SK-N-SH (cell line): ENCODE measurements at regions not wholly inside any gene's neighbourhood (a gene's known extent, or its start where the extent isn't known, plus 50 kb on each side); places are given as distances from the start of the nearest gene placed in this dataset.

Experiments
- CTCF ChIA-PET: fragments of 300-600, 350-600 bp; formaldehyde crosslinking; extraction: SDS; loops from one replicate; lab custom pipeline; 2021; lab: Yijun Ruan, JAX
- POLR2A ChIA-PET: fragments of 350-600 bp; sonication (Branson Sonifier 250); formaldehyde crosslinking; extraction: SDS; loops from one replicate; lab custom pipeline; 2020; ENCODE audit warnings: antibody characterized with exemption, inconsistent platforms; lab: Yijun Ruan, JAX
- DNase-seq: peaks from one replicate; pipeline ENCODE4 v3.0.0; 2012
- H2AFZ ChIP-seq: fragments of 200-600 bp; sonication (generic); 2 replicates; pipeline ENCODE4 v1.8.1; 2016; ENCODE audit warnings: antibody characterized with exemption, mild to moderate bottlenecking, low read depth
- H3F3A ChIP-seq: fragments of 200-600 bp; sonication (generic); replicated peaks from 2 replicates; pipeline ENCODE3; 2016; ENCODE audit warnings: antibody characterized with exemption, mild to moderate bottlenecking; ENCODE audit not compliant: insufficient read depth
- H3K27ac ChIP-seq, 2 experiments: fragments of 200-500 bp in 1 of 2; fragments of 200-600 bp in 1 of 2; sonication (Bioruptor generic) in 1 of 2; sonication (generic), shearing (Covaris generic) in 1 of 2; 2 replicates each; pipeline versions ENCODE4 v1.5.1 to v1.6.1; 2014 to 2016; ENCODE audit warnings: low read depth in 2 of 2, inconsistent platforms in 1 of 2, low read length in 1 of 2, mild to moderate bottlenecking in 1 of 2, mixed read lengths in 1 of 2
- H3K27me3 ChIP-seq: fragments of 200-600 bp; sonication (generic), shearing (Covaris generic); 2 replicates; pipeline ENCODE4 v1.6.1; 2016; ENCODE audit warnings: mixed run types; ENCODE audit not compliant: insufficient read depth
- H3K36me3 ChIP-seq, 2 experiments: fragments of 200-500 bp in 1 of 2; fragments of 200-600 bp in 1 of 2; sonication (Bioruptor generic) in 1 of 2; sonication (generic) in 1 of 2; replicated peaks in 1 of 2; 2 replicates each; pipeline versions ENCODE3 to v1.5.1; 2014 to 2016; ENCODE audit warnings: low read length in 1 of 2, mild to moderate bottlenecking in 1 of 2; ENCODE audit not compliant: insufficient read depth in 2 of 2, control insufficient read depth in 1 of 2
- H3K4me1 ChIP-seq, 2 experiments: fragments of 200-500 bp in 1 of 2; fragments of 200-600 bp in 1 of 2; sonication (Bioruptor generic) in 1 of 2; sonication (generic), shearing (Covaris generic) in 1 of 2; 2 replicates each; pipeline versions ENCODE4 v1.5.1 to v1.6.1; 2014 to 2016; ENCODE audit warnings: low read depth in 1 of 2, low read length in 1 of 2, mixed run types in 1 of 2; ENCODE audit not compliant: insufficient read depth in 2 of 2, control insufficient read depth in 1 of 2
- H3K4me2 ChIP-seq: fragments of 200-600 bp; sonication (generic), shearing (Covaris generic); 2 replicates; pipeline ENCODE4 v1.6.1; 2017; ENCODE audit warnings: mixed run types
- H3K4me3 ChIP-seq, 2 experiments: fragments of 200-500 bp in 1 of 2; fragments of 200-600 bp in 1 of 2; sonication (Bioruptor generic) in 1 of 2; sonication (generic), shearing (Covaris generic) in 1 of 2; 2 replicates each; pipeline versions ENCODE4 v1.5.1 to v1.8.1; 2014 to 2016; ENCODE audit warnings: low read depth in 2 of 2, inconsistent platforms in 1 of 2, low read length in 1 of 2, mild to moderate bottlenecking in 1 of 2, mixed read lengths in 1 of 2, moderate library complexity in 1 of 2
- H3K79me2 ChIP-seq: fragments of 200-600 bp; sonication (generic); 2 replicates; pipeline ENCODE4 v1.8.1; 2017; ENCODE audit warnings: mild to moderate bottlenecking; ENCODE audit not compliant: insufficient read depth
- H3K9ac ChIP-seq: fragments of 200-600 bp; sonication (generic); 2 replicates; pipeline ENCODE4 v1.6.1; 2017; ENCODE audit warnings: mixed run types
- H3K9me2 ChIP-seq: fragments of 200-600 bp; sonication (generic); 2 replicates; pipeline ENCODE4 v1.6.1; 2017; ENCODE audit warnings: mixed run types
- H3K9me3 ChIP-seq: fragments of 200-600 bp; sonication (generic); 2 replicates; pipeline ENCODE4 v1.6.1; 2017; ENCODE audit warnings: mixed run types, mild to moderate bottlenecking, moderate library complexity
- H4K20me1 ChIP-seq: fragments of 200-600 bp; sonication (generic); 2 replicates; pipeline ENCODE4 v1.6.1; 2017; ENCODE audit warnings: mild to moderate bottlenecking, mixed run types; ENCODE audit not compliant: insufficient read depth
- EP300 ChIP-seq, 2 experiments: IDR thresholded peaks; 2 replicates each; pipeline versions ENCODE4 v1.4.0 to v1.6.1; 2012; ENCODE audit warnings: borderline replicate concordance in 1 of 2, low read depth in 1 of 2, low read length in 1 of 2
- FOXJ3 ChIP-seq: sonication (generic); formaldehyde crosslinking; IDR thresholded peaks from 2 replicates; pipeline ENCODE4 v1.5.1; 2020; ENCODE audit warnings: mild to moderate bottlenecking, missing genetic modification reagents
- FOXM1 ChIP-seq: IDR thresholded peaks from 2 replicates; pipeline ENCODE4 v1.4.0; 2012; ENCODE audit warnings: low read depth, mild to moderate bottlenecking
- GATA2 ChIP-seq: sonication (generic); formaldehyde crosslinking; IDR thresholded peaks from 2 replicates; pipeline ENCODE4 v1.5.0; 2020; ENCODE audit warnings: mild to moderate bottlenecking, missing genetic modification reagents
- RXRA ChIP-seq: IDR thresholded peaks from 2 replicates; pipeline ENCODE4 v1.4.0; 2012; ENCODE audit warnings: low read depth, mild to moderate bottlenecking, borderline replicate concordance
- SMC3 ChIP-seq: IDR thresholded peaks from 2 replicates; pipeline ENCODE4 v1.6.1; 2012; ENCODE audit warnings: low read depth, low read length, improper control_type of control experiment
- TCF12 ChIP-seq: IDR thresholded peaks from 2 replicates; pipeline ENCODE4 v1.4.0; 2012
- TEAD4 ChIP-seq: IDR thresholded peaks from 2 replicates; pipeline ENCODE4 v1.4.0; 2012; ENCODE audit warnings: mild to moderate bottlenecking, borderline replicate concordance; ENCODE audit not compliant: insufficient read depth
- WGBS: methylation state at CpG from one replicate; pipeline ENCODE4 v1.1.6; 2017; ENCODE audit warnings: low lambda C conversion rate; 5-methylcytosine and 5-hydroxymethylcytosine counted together
- TF ChIP-seq, protein P1 (sequence below): IDR thresholded peaks from 2 replicates; pipeline ENCODE4 v1.6.1; 2012; ENCODE audit warnings: mild to moderate bottlenecking, low read depth, low read length, moderate library complexity
- TF ChIP-seq, protein P2 (sequence below): IDR thresholded peaks from 2 replicates; pipeline ENCODE4; 2012
- TF ChIP-seq, protein P3 (sequence below): fragments of 200-600 bp; sonication (generic); IDR thresholded peaks from 2 replicates; pipeline ENCODE4 v1.6.1; 2017; ENCODE audit warnings: antibody characterized with exemption, mild to moderate bottlenecking, moderate library complexity
- TF ChIP-seq, protein P4 (sequence below): fragments of 150-350 bp; IDR thresholded peaks from 2 replicates; pipeline ENCODE4 v1.6.1; 2016; ENCODE audit warnings: mild to moderate bottlenecking, low read depth, low read length
- TF ChIP-seq, protein P5 (sequence below): IDR thresholded peaks from 2 replicates; pipeline ENCODE4 v1.4.0; 2012; ENCODE audit warnings: low read depth, borderline replicate concordance

- H3K9me2 ChIP-seq, result no peaks in the 10 kb centered on the region
- H2AFZ ChIP-seq, result no peak overlapping the region
- no peaks in the 10 kb centered on the region for H3K27me3 ChIP-seq
- H3K36me3 ChIP-seq, result peaks cover 10 to 15% of the 10 kb centered on the region in 2 experiments
- peaks cover 5% of the 10 kb centered on the region for H3F3A ChIP-seq
- no peak for TF ChIP-seq EP300 (IDR thresholded peaks at IDR 0.05; ENCODE audit: borderline replicate concordance in 1 of 2, low read depth in 1 of 2, low read length in 1 of 2)
- no peak for TF ChIP-seq SMC3
- no peak for TF ChIP-seq RXRA
- TF ChIP-seq, protein P1, sequence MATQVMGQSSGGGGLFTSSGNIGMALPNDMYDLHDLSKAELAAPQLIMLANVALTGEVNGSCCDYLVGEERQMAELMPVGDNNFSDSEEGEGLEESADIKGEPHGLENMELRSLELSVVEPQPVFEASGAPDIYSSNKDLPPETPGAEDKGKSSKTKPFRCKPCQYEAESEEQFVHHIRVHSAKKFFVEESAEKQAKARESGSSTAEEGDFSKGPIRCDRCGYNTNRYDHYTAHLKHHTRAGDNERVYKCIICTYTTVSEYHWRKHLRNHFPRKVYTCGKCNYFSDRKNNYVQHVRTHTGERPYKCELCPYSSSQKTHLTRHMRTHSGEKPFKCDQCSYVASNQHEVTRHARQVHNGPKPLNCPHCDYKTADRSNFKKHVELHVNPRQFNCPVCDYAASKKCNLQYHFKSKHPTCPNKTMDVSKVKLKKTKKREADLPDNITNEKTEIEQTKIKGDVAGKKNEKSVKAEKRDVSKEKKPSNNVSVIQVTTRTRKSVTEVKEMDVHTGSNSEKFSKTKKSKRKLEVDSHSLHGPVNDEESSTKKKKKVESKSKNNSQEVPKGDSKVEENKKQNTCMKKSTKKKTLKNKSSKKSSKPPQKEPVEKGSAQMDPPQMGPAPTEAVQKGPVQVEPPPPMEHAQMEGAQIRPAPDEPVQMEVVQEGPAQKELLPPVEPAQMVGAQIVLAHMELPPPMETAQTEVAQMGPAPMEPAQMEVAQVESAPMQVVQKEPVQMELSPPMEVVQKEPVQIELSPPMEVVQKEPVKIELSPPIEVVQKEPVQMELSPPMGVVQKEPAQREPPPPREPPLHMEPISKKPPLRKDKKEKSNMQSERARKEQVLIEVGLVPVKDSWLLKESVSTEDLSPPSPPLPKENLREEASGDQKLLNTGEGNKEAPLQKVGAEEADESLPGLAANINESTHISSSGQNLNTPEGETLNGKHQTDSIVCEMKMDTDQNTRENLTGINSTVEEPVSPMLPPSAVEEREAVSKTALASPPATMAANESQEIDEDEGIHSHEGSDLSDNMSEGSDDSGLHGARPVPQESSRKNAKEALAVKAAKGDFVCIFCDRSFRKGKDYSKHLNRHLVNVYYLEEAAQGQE, result no peak
- TF ChIP-seq, protein P2, sequence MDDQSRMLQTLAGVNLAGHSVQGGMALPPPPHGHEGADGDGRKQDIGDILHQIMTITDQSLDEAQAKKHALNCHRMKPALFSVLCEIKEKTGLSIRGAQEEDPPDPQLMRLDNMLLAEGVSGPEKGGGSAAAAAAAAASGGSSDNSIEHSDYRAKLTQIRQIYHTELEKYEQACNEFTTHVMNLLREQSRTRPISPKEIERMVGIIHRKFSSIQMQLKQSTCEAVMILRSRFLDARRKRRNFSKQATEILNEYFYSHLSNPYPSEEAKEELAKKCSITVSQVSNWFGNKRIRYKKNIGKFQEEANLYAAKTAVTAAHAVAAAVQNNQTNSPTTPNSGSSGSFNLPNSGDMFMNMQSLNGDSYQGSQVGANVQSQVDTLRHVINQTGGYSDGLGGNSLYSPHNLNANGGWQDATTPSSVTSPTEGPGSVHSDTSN, result no peak
- TF ChIP-seq, protein P3, sequence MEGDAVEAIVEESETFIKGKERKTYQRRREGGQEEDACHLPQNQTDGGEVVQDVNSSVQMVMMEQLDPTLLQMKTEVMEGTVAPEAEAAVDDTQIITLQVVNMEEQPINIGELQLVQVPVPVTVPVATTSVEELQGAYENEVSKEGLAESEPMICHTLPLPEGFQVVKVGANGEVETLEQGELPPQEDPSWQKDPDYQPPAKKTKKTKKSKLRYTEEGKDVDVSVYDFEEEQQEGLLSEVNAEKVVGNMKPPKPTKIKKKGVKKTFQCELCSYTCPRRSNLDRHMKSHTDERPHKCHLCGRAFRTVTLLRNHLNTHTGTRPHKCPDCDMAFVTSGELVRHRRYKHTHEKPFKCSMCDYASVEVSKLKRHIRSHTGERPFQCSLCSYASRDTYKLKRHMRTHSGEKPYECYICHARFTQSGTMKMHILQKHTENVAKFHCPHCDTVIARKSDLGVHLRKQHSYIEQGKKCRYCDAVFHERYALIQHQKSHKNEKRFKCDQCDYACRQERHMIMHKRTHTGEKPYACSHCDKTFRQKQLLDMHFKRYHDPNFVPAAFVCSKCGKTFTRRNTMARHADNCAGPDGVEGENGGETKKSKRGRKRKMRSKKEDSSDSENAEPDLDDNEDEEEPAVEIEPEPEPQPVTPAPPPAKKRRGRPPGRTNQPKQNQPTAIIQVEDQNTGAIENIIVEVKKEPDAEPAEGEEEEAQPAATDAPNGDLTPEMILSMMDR, result no peak
- TF ChIP-seq FOXJ3 (CRISPR knock-in tag), result no peak
- no peak for TF ChIP-seq TEAD4
- TF ChIP-seq TCF12, result no peak
- TF ChIP-seq GATA2 (CRISPR knock-in tag), result no peak
- TF ChIP-seq, protein P4, sequence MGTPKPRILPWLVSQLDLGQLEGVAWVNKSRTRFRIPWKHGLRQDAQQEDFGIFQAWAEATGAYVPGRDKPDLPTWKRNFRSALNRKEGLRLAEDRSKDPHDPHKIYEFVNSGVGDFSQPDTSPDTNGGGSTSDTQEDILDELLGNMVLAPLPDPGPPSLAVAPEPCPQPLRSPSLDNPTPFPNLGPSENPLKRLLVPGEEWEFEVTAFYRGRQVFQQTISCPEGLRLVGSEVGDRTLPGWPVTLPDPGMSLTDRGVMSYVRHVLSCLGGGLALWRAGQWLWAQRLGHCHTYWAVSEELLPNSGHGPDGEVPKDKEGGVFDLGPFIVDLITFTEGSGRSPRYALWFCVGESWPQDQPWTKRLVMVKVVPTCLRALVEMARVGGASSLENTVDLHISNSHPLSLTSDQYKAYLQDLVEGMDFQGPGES, result no peak
- TF ChIP-seq FOXM1, result no peak
- TF ChIP-seq, protein P5, sequence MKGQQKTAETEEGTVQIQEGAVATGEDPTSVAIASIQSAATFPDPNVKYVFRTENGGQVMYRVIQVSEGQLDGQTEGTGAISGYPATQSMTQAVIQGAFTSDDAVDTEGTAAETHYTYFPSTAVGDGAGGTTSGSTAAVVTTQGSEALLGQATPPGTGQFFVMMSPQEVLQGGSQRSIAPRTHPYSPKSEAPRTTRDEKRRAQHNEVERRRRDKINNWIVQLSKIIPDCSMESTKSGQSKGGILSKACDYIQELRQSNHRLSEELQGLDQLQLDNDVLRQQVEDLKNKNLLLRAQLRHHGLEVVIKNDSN, result no peak
- TF ChIP-seq, all 33 proteins: peak for 0
- peaks cover 0 to 9% of the 10 kb centered on the region in 2 experiments; a peak in 1 of 4 replicates for H3K4me1 ChIP-seq
- H3K4me2 ChIP-seq, result no peak overlapping the region
- peaks cover 27% of the 10 kb centered on the region; the same call in 1 of the 2 replicates for H4K20me1 ChIP-seq
- WGBS, result 98% methylated on average over 3 of the region's 3 CpGs
- H3K9me3 ChIP-seq, result no peaks in the 10 kb centered on the region
- H3K27ac ChIP-seq, result no peak overlapping the region
- no peak overlapping the region for H3K4me3 ChIP-seq
- DNase-seq, result no peak
- H3K79me2 ChIP-seq, result peaks cover 100% of the 10 kb centered on the region
- POLR2A ChIA-PET, result no interaction called here
- CTCF ChIA-PET, result interaction anchor here (0.6 to 3.5 kb wide), 6 partner anchors 9 to 528 kb away, joined by 3 to 23 read pairs (median 3); no protein-coding TSS in a partner anchor
- no peak overlapping the region for H3K9ac ChIP-seq
Observed at GRCh38 chr7:130931423-130931822, 197.4 kb upstream of the KLF14 start.
